Transverse colon (tissue), 3 donors: ENCODE measurements at regions not wholly inside any gene's neighbourhood (a gene's known extent, or its start where the extent isn't known, plus 50 kb on each side); places are given as distances from the start of the nearest gene placed in this dataset.

Source experiments
- CTCF ChIP-seq, 5 experiments: fragments of 200-600 bp in 3 of 5; fragments of 450-650 bp in 2 of 5; sonication (generic) in 3 of 5; IDR thresholded peaks; 1 replicate in 2 of 5; 2 replicates in 3 of 5; pipeline ENCODE4 v1.5.1; 2016 to 2017; ENCODE audit warnings: antibody characterized with exemption in 5 of 5, inconsistent platforms in 3 of 5, mild to moderate bottlenecking in 2 of 5, moderate library complexity in 1 of 5
- POLR2A ChIP-seq: fragments of 450-650 bp; IDR thresholded peaks from one replicate; pipeline ENCODE4 v1.6.1; 2016; ENCODE audit warnings: antibody characterized with exemption, mild to moderate bottlenecking, moderate library complexity

- TF ChIP-seq CTCF (IDR thresholded peaks at IDR 0.05) (no peak), POLR2A (no peak)
Observed at GRCh38 chr9:97747201-97747965, 50.2 kb upstream of the XPA start.
